A549 (cell line): ENCODE measurements at regions not wholly inside any gene's neighbourhood (a gene's known extent, or its start where the extent isn't known, plus 50 kb on each side); places are given as distances from the start of the nearest gene placed in this dataset.

Experiments used
- BHLHE40 ChIP-seq: IDR thresholded peaks from 2 replicates; pipeline ENCODE4 v1.6.1; 2012; ENCODE audit warnings: low read depth, low read length, inconsistent platforms
- CHD2 ChIP-seq: fragments of 150-350 bp; IDR thresholded peaks from 2 replicates; pipeline ENCODE4 v1.6.1; 2014; ENCODE audit warnings: low read length; ENCODE audit not compliant: partially characterized antibody
- CHD4 ChIP-seq: fragments of 200-600 bp; sonication (generic); IDR thresholded peaks from 2 replicates; pipeline ENCODE4 v1.6.1; 2016; ENCODE audit warnings: antibody characterized with exemption, mild to moderate bottlenecking, borderline replicate concordance
- EHF ChIP-seq: fragments of 250-450 bp; sonication (Bioruptor Pico); IDR thresholded peaks from 2 replicates; pipeline ENCODE4 v1.5.0; 2020; ENCODE audit warnings: mild to moderate bottlenecking
- EHMT2 ChIP-seq: fragments of 200-600 bp; sonication (generic); IDR thresholded peaks from 2 replicates; pipeline ENCODE4 v1.6.1; 2016; ENCODE audit warnings: antibody characterized with exemption, low read depth, mild to moderate bottlenecking, moderate library complexity
- FOSL2 ChIP-seq, 2 experiments: fragments of 450-650 bp in 1 of 2; fragments of >200 bp in 1 of 2; sonication (Bioruptor Twin) in 1 of 2; formaldehyde crosslinking; IDR thresholded peaks; 2 replicates each; pipeline versions ENCODE4 v1.5.0 to v1.6.1; 2016 to 2020; ENCODE audit warnings: mild to moderate bottlenecking in 1 of 2, moderate library complexity in 1 of 2
- GATA3 ChIP-seq: IDR thresholded peaks from 2 replicates; pipeline ENCODE4 v1.6.1; 2012; ENCODE audit warnings: borderline replicate concordance
- HDAC2 ChIP-seq: fragments of 200-600 bp; sonication (generic); IDR thresholded peaks from 2 replicates; pipeline ENCODE4 v1.6.1; 2016
- HEYL ChIP-seq: fragments of 250-450 bp; sonication (Bioruptor Pico); IDR thresholded peaks from 2 replicates; pipeline ENCODE4 v1.8.0; 2021; ENCODE audit warnings: mild to moderate bottlenecking, moderate library complexity
- HOXB13 ChIP-seq: fragments of 250-450 bp; sonication (Bioruptor Pico); IDR thresholded peaks from 2 replicates; pipeline ENCODE4 v1.5.0; 2020; ENCODE audit warnings: low read depth, mild to moderate bottlenecking, moderate library complexity
- JUN ChIP-seq, 2 experiments: fragments of >200 bp; sonication (Bioruptor Twin); formaldehyde crosslinking; IDR thresholded peaks; 2 replicates in 1 of 2; 3 replicates in 1 of 2; pipeline ENCODE4 v1.6.1; 2016 to 2017
- JUNB ChIP-seq: fragments of >200 bp; sonication (Bioruptor Twin); formaldehyde crosslinking; IDR thresholded peaks from 2 replicates; pipeline ENCODE4 v1.6.1; 2016
- KDM5A ChIP-seq: fragments of 200-600 bp; sonication (generic); IDR thresholded peaks from 2 replicates; pipeline ENCODE4 v1.6.1; 2016; ENCODE audit warnings: antibody characterized with exemption, mild to moderate bottlenecking
- MAFK ChIP-seq: fragments of 450-650 bp; IDR thresholded peaks from 2 replicates; pipeline ENCODE4 v1.6.1; 2014; ENCODE audit not compliant: partially characterized antibody
- NFE2L2 ChIP-seq: fragments of 150-350 bp; conservative IDR thresholded peaks from 2 replicates; pipeline ENCODE4 v1.6.1; 2014; ENCODE audit warnings: low read length
- POLR2A ChIP-seq: IDR thresholded peaks from 2 replicates; pipeline ENCODE4 v1.6.1; 2012; ENCODE audit warnings: mild to moderate bottlenecking, low read length
- RARB ChIP-seq: fragments of 250-450 bp; sonication (Bioruptor Pico); IDR thresholded peaks from 2 replicates; pipeline ENCODE4 v1.8.0; 2021; ENCODE audit warnings: mild to moderate bottlenecking, moderate library complexity
- RFX5 ChIP-seq: fragments of 450-650 bp; IDR thresholded peaks from 2 replicates; pipeline ENCODE4 v1.7.1; 2014; ENCODE audit warnings: antibody characterized with exemption, mild to moderate bottlenecking, moderate library complexity
- RNF2 ChIP-seq: fragments of 200-600 bp; sonication (generic); IDR thresholded peaks from 2 replicates; pipeline ENCODE4 v1.6.1; 2016; ENCODE audit warnings: low read depth, mild to moderate bottlenecking, antibody characterized with exemption, moderate library complexity, borderline replicate concordance
- SREBF2 ChIP-seq: fragments of 450-650 bp; IDR thresholded peaks from 2 replicates; pipeline ENCODE4 v1.6.1; 2014; ENCODE audit warnings: mild to moderate bottlenecking, moderate library complexity
- TFCP2L1 ChIP-seq: fragments of 250-450 bp; sonication (Bioruptor Pico); IDR thresholded peaks from 2 replicates; pipeline ENCODE4 v1.5.0; 2021; ENCODE audit warnings: mild to moderate bottlenecking
- ZC3H11A ChIP-seq: fragments of 450-650 bp; IDR thresholded peaks from 2 replicates; pipeline ENCODE4 v1.6.1; 2014; ENCODE audit warnings: antibody characterized with exemption, mild to moderate bottlenecking
- ZFP36 ChIP-seq: fragments of 450-650 bp; IDR thresholded peaks from 2 replicates; pipeline ENCODE4 v1.6.1; 2014; ENCODE audit warnings: borderline replicate concordance; ENCODE audit not compliant: partially characterized antibody
- ZNF302 ChIP-seq: fragments of 250-450 bp; sonication (Bioruptor Pico); IDR thresholded peaks from 2 replicates; pipeline ENCODE4 v1.9.0; 2021; ENCODE audit warnings: inconsistent platforms, mild to moderate bottlenecking, moderate library complexity
- ZSCAN20 ChIP-seq: fragments of 250-450 bp; sonication (Bioruptor Pico); IDR thresholded peaks from 2 replicates; pipeline ENCODE4 v1.8.0; 2022; ENCODE audit warnings: mild to moderate bottlenecking, moderate library complexity
- TF ChIP-seq, protein P1 (sequence below): fragments of >200 bp; sonication (Bioruptor Twin); formaldehyde crosslinking; IDR thresholded peaks from 3 replicates; pipeline ENCODE4 v1.6.1; 2016
- TF ChIP-seq, protein P2 (sequence below): IDR thresholded peaks from 2 replicates; pipeline ENCODE4 v1.6.1; 2012
- TF ChIP-seq, protein P3 (sequence below): fragments of 250-450 bp; sonication (Bioruptor Pico); IDR thresholded peaks from 2 replicates; pipeline ENCODE4 v1.5.0; 2020; ENCODE audit warnings: low read depth, mild to moderate bottlenecking, moderate library complexity
- TF ChIP-seq, protein P4 (sequence below): fragments of 150-350 bp; IDR thresholded peaks from 2 replicates; pipeline ENCODE4 v1.6.1; 2014; ENCODE audit warnings: low read depth, mild to moderate bottlenecking, low read length
- TF ChIP-seq, protein P5 (sequence below): fragments of 200-600 bp; sonication (generic); IDR thresholded peaks from 2 replicates; pipeline ENCODE4 v1.6.1; 2016; ENCODE audit warnings: antibody characterized with exemption, mild to moderate bottlenecking, moderate library complexity

DNA sequence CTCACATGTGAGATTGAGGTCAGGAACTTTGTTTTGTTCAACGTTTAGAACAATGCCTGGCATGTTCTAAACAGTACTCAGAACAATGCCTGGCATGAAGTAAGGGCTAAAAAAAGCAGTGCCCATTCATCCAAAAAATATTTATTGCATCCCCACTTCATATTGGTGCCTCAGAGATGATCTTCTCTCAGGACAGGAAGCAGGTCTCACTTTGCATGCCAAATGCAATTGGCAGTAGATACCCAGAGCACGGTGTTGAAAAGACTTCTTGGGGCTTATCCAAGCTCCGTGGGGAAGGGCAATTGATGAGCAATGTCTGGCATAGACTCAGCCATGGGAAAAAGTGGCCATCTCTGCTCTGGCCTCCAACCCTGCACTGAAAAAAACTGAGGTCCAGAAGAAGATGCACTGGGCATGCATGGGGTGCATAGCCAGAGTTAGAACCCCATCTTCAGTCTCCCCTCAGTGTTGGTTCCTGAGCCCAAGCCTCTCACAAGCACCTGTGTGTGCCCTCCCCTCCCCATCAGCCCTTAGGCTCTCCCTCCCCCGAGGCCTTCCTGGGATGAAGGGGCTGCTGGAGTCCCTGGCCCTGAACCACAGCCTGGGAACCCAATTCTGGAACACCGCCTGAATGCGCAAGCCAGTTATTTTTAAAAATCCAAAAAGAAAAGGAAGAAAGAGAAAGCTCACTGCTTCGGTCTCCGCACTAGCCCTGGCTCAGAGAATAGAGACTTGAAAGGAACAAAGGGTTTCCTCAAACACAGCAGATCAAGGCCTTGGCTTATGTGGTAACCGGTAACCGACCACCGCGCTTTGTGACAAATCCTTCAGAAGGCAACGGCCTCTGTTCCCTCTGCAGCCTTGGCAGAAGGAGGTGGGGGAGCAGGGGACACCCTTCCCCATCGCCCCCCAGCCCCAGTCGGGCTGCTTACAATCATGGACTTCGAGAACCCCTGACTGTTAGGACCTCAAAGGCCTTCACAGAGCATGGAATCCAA is 78.5 kb upstream of the SIRPA start (continued):
- TF ChIP-seq HEYL, result no peak
- no peak for TF ChIP-seq HOXB13 (CRISPR knock-in tag)
- TF ChIP-seq RFX5, result no peak
- TF ChIP-seq JUN (IDR thresholded peaks at IDR 0.05), result no peak; a peak in 1 of 5 replicates
- TF ChIP-seq ZFP36, result no peak
- TF ChIP-seq, protein P1, sequence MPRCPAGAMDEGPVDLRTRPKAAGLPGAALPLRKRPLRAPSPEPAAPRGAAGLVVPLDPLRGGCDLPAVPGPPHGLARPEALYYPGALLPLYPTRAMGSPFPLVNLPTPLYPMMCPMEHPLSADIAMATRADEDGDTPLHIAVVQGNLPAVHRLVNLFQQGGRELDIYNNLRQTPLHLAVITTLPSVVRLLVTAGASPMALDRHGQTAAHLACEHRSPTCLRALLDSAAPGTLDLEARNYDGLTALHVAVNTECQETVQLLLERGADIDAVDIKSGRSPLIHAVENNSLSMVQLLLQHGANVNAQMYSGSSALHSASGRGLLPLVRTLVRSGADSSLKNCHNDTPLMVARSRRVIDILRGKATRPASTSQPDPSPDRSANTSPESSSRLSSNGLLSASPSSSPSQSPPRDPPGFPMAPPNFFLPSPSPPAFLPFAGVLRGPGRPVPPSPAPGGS, result peak; percentile 27; the same call in 1 of the 3 replicates
- TF ChIP-seq TFCP2L1, result no peak
- TF ChIP-seq, protein P2, sequence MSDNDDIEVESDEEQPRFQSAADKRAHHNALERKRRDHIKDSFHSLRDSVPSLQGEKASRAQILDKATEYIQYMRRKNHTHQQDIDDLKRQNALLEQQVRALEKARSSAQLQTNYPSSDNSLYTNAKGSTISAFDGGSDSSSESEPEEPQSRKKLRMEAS, result peak; percentile 27; the same call in 1 of the 2 replicates
- no peak for TF ChIP-seq KDM5A
- no peak for TF ChIP-seq ZSCAN20
- TF ChIP-seq, protein P3, sequence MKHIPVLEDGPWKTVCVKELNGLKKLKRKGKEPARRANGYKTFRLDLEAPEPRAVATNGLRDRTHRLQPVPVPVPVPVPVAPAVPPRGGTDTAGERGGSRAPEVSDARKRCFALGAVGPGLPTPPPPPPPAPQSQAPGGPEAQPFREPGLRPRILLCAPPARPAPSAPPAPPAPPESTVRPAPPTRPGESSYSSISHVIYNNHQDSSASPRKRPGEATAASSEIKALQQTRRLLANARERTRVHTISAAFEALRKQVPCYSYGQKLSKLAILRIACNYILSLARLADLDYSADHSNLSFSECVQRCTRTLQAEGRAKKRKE (CRISPR knock-in tag), result no peak
- no peak for TF ChIP-seq CHD2
- TF ChIP-seq, protein P4, sequence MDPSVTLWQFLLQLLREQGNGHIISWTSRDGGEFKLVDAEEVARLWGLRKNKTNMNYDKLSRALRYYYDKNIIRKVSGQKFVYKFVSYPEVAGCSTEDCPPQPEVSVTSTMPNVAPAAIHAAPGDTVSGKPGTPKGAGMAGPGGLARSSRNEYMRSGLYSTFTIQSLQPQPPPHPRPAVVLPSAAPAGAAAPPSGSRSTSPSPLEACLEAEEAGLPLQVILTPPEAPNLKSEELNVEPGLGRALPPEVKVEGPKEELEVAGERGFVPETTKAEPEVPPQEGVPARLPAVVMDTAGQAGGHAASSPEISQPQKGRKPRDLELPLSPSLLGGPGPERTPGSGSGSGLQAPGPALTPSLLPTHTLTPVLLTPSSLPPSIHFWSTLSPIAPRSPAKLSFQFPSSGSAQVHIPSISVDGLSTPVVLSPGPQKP, result no peak
- no peak for TF ChIP-seq ZNF302 (CRISPR knock-in tag)
- TF ChIP-seq JUNB, result peak; percentile 64
- TF ChIP-seq ZC3H11A, result no peak
- TF ChIP-seq MAFK, result no peak
- no peak for TF ChIP-seq EHF (CRISPR knock-in tag)
- TF ChIP-seq CHD4, result no peak
- TF ChIP-seq EHMT2, result no peak
- TF ChIP-seq NFE2L2, result no peak
- no peak for TF ChIP-seq BHLHE40
- TF ChIP-seq GATA3, result peak; percentile 48; the same call in 1 of the 2 replicates
- TF ChIP-seq POLR2A, result no peak
- no peak for TF ChIP-seq RARB (CRISPR knock-in tag)
- no peak for TF ChIP-seq HDAC2
- TF ChIP-seq SREBF2, result no peak
- TF ChIP-seq, protein P5, sequence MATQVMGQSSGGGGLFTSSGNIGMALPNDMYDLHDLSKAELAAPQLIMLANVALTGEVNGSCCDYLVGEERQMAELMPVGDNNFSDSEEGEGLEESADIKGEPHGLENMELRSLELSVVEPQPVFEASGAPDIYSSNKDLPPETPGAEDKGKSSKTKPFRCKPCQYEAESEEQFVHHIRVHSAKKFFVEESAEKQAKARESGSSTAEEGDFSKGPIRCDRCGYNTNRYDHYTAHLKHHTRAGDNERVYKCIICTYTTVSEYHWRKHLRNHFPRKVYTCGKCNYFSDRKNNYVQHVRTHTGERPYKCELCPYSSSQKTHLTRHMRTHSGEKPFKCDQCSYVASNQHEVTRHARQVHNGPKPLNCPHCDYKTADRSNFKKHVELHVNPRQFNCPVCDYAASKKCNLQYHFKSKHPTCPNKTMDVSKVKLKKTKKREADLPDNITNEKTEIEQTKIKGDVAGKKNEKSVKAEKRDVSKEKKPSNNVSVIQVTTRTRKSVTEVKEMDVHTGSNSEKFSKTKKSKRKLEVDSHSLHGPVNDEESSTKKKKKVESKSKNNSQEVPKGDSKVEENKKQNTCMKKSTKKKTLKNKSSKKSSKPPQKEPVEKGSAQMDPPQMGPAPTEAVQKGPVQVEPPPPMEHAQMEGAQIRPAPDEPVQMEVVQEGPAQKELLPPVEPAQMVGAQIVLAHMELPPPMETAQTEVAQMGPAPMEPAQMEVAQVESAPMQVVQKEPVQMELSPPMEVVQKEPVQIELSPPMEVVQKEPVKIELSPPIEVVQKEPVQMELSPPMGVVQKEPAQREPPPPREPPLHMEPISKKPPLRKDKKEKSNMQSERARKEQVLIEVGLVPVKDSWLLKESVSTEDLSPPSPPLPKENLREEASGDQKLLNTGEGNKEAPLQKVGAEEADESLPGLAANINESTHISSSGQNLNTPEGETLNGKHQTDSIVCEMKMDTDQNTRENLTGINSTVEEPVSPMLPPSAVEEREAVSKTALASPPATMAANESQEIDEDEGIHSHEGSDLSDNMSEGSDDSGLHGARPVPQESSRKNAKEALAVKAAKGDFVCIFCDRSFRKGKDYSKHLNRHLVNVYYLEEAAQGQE, result no peak
- TF ChIP-seq FOSL2 (IDR thresholded peaks at IDR 0.05), result no peak
- peak; percentile 58; the same call in 1 of the 2 replicates for TF ChIP-seq FOSL2 (CRISPR knock-in tag; IDR thresholded peaks at IDR 0.05)
- TF ChIP-seq RNF2, result no peak
- TF ChIP-seq, all 56 proteins: peak for 9
